ENCODE measurements at regions not wholly inside any gene's neighbourhood (a gene's known extent, or its start where the extent isn't known, plus 50 kb on each side); places are given as distances from the start of the nearest gene placed in this dataset.

GRCh38 chr1:4546911-4547310 lies 107.5 kb upstream of the AJAP1 start:
- TF ChIP-seq ZNF274 (IDR thresholded peaks at IDR 0.05; ENCODE audit: low read depth, low read length) = no peak
- no peak for TF ChIP-seq SUZ12 (IDR thresholded peaks at IDR 0.05; ENCODE audit: extremely low read depth, insufficient read depth, insufficient read length)
- no peak for TF ChIP-seq YY1 (IDR thresholded peaks at IDR 0.05; ENCODE audit: insufficient read depth, insufficient read length)

Data from NT2/D1 (cell line).